Panc1 (cell line): ENCODE measurements at regions not wholly inside any gene's neighbourhood (a gene's known extent, or its start where the extent isn't known, plus 50 kb on each side); places are given as distances from the start of the nearest gene placed in this dataset.

Experiments used
- SIN3A ChIP-seq: IDR thresholded peaks from 2 replicates; pipeline ENCODE4 v1.6.1; 2012; ENCODE audit warnings: low read depth, mild to moderate bottlenecking, low read length, moderate library complexity, borderline replicate concordance; ENCODE audit not compliant: insufficient read depth
- TF ChIP-seq, protein P1 (sequence below): fragments of 450-650 bp; IDR thresholded peaks from 2 replicates; pipeline ENCODE4 v1.5.1; 2017; ENCODE audit warnings: mild to moderate bottlenecking

DNA sequence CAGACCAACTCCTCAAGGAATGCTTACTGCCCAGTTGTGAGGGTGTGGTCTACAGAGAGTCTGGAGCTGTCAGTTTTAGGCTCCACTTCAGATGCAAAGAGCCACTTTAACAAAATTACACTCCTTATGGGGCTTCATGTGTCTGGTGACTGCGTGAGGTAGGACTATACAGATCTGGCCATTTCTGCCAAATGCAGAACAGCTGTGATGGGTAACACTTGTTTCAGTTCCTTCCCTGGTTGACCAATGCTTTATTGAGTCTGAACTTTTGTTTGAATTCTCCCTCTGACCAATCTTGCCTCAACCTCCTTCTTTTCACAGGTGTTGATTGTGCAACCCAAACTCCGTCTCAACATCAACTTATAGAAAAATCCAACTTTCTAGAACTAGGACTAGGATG lies 181.2 kb downstream of the OMA1 start:
- TF ChIP-seq, protein P1, sequence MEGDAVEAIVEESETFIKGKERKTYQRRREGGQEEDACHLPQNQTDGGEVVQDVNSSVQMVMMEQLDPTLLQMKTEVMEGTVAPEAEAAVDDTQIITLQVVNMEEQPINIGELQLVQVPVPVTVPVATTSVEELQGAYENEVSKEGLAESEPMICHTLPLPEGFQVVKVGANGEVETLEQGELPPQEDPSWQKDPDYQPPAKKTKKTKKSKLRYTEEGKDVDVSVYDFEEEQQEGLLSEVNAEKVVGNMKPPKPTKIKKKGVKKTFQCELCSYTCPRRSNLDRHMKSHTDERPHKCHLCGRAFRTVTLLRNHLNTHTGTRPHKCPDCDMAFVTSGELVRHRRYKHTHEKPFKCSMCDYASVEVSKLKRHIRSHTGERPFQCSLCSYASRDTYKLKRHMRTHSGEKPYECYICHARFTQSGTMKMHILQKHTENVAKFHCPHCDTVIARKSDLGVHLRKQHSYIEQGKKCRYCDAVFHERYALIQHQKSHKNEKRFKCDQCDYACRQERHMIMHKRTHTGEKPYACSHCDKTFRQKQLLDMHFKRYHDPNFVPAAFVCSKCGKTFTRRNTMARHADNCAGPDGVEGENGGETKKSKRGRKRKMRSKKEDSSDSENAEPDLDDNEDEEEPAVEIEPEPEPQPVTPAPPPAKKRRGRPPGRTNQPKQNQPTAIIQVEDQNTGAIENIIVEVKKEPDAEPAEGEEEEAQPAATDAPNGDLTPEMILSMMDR, result no peak
- TF ChIP-seq SIN3A, result no peak
